CD8-positive, alpha-beta memory T cell (primary cell): ENCODE measurements at regions not wholly inside any gene's neighbourhood (a gene's known extent, or its start where the extent isn't known, plus 50 kb on each side); places are given as distances from the start of the nearest gene placed in this dataset.
A peak's percentile ranks its signal among the peaks of the same experiment; 100 is the strongest.
"Not testable (repeated sequence)": the region's sequence is repeated elsewhere in the genome, so short reads cannot be mapped to it uniquely, and the experiment has no call there.

ENCODE experiments used
- CTCF ChIA-PET: fragments of 350-600 bp; sonication (Branson Sonifier 250); formaldehyde crosslinking; loops from one replicate; lab custom pipeline; 2021; ENCODE audit warnings: antibody characterized with exemption; lab: Charles Lee
- POLR2A ChIA-PET: fragments of 350-600 bp; sonication (Branson Sonifier 250); formaldehyde crosslinking; loops from one replicate; lab custom pipeline; 2021; ENCODE audit warnings: antibody characterized with exemption; lab: Charles Lee
- DNase-seq, 5 donors: peaks; one replicate each; pipeline versions ENCODE4 v3.0.0 to v3.0.0-alpha.2; 2020 to 2022; ENCODE audit warnings: mixed read lengths in 1 of 5
- H3K27ac ChIP-seq: one replicate; pipeline ENCODE4 v1.7.0; 2013; ENCODE audit warnings: low read depth, mild to moderate bottlenecking, low read length, moderate library complexity
- H3K27me3 ChIP-seq: 2 replicates; pipeline ENCODE4 v1.7.0; 2013; ENCODE audit warnings: low read length, mild to moderate bottlenecking; ENCODE audit not compliant: insufficient read depth, poor library complexity, severe bottlenecking
- H3K36me3 ChIP-seq: 2 replicates; pipeline ENCODE4 v1.7.0; 2013; ENCODE audit warnings: mild to moderate bottlenecking, low read length, moderate library complexity; ENCODE audit not compliant: insufficient read depth
- H3K4me1 ChIP-seq: 2 replicates; pipeline ENCODE4 v1.7.0; 2013; ENCODE audit warnings: mild to moderate bottlenecking, low read length, moderate library complexity; ENCODE audit not compliant: insufficient read depth
- H3K4me3 ChIP-seq: 2 replicates; pipeline ENCODE4 v1.7.0; 2013; ENCODE audit warnings: mild to moderate bottlenecking, low read length
- H3K9me3 ChIP-seq: 2 replicates; pipeline ENCODE4 v1.7.0; 2013; ENCODE audit warnings: mild to moderate bottlenecking, low read length
- H3K27ac Mint-ChIP-seq, 8 donors: one replicate each; pipeline ENCODE4 v1.8.0; 2020 to 2021; ENCODE audit warnings: mixed read lengths in 8 of 8, mild to moderate bottlenecking in 6 of 8, inconsistent platforms in 3 of 8, moderate library complexity in 3 of 8
- H3K27me3 Mint-ChIP-seq, 2 donors: one replicate each; pipeline ENCODE4 v1.8.0; 2020 to 2021; ENCODE audit warnings: mixed read lengths in 2 of 2, mild to moderate bottlenecking in 1 of 2, moderate library complexity in 1 of 2
- H3K36me3 Mint-ChIP-seq, 3 donors: one replicate each; pipeline ENCODE4 v1.8.0; 2020 to 2021; ENCODE audit warnings: mixed read lengths in 3 of 3, inconsistent platforms in 1 of 3, mild to moderate bottlenecking in 1 of 3
- H3K4me1 Mint-ChIP-seq, 3 donors: one replicate each; pipeline ENCODE4 v1.8.0; 2020 to 2021; ENCODE audit warnings: mixed read lengths in 3 of 3, inconsistent platforms in 1 of 3, mild to moderate bottlenecking in 1 of 3
- H3K4me3 Mint-ChIP-seq, 7 donors: one replicate each; pipeline ENCODE4 v1.8.0; 2020 to 2021; ENCODE audit warnings: mixed read lengths in 7 of 7, mild to moderate bottlenecking in 6 of 7, moderate library complexity in 4 of 7, inconsistent platforms in 2 of 7
- H3K9me3 Mint-ChIP-seq, 5 donors: one replicate each; pipeline ENCODE4 v1.8.0; 2020 to 2022; ENCODE audit warnings: mixed read lengths in 5 of 5, mild to moderate bottlenecking in 3 of 5, moderate library complexity in 2 of 5, inconsistent platforms in 1 of 5

DNA sequence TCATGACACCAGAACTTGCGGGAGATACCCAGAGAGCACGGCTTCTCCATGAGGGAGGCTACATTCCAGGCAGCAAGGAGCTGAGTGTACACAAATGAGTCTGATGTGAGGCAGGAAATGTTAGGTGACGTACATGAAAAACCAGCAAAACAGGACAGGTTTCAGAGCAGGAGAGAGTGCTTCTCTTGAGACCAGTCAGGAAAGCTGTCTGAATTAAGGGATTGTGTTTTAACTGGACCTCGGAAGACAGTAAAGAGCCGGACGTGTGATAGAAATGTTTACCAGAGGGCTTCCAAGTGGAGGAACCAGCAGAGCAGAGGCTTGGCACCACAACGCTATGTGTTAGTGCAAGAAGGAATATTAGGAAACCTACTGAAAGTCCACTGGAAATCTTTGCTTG, 90.4 kb upstream of the MRPS9 start:
- H3K4me3 Mint-ChIP-seq, H3K27ac ChIP-seq, H3K27me3 ChIP-seq, H3K36me3 ChIP-seq, H3K9me3 Mint-ChIP-seq, CTCF ChIA-PET, H3K9me3 ChIP-seq, H3K27ac Mint-ChIP-seq, H3K36me3 Mint-ChIP-seq, H3K4me1 Mint-ChIP-seq, DNase-seq, POLR2A ChIA-PET, H3K4me3 ChIP-seq, H3K4me1 ChIP-seq: not testable (repeated sequence)
- peaks cover 7 to 30% of the 10 kb centered on the region in 2 donors for H3K27me3 Mint-ChIP-seq

DNA sequence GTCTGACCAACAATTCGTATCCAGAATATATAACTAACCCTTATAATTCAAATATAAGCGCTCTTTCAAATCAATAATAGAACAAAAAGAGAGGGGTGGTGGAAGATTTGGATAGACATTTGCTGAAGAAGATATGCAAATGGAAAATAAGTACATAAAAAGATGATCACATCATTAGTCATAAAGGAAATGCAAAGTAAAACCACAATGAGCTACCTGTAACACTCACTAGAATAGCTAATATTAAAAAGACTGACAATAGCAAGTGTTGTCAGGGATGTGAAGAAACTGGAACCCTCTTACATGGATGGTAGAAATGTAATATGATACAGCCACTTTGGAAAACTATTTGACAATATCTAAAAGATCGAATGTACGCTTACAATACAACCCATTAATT, 84.9 kb upstream of the MRPS9 start:
- POLR2A ChIA-PET, result no interaction called here
- no peaks in the 10 kb centered on the region for H3K36me3 ChIP-seq
- DNase-seq, result no peak
- no peaks in the 10 kb centered on the region for H3K4me1 ChIP-seq
- H3K27ac ChIP-seq, result no peak overlapping the region
- H3K4me3 Mint-ChIP-seq, result no peak overlapping the region
- no peaks in the 10 kb centered on the region for H3K4me1 Mint-ChIP-seq
- H3K9me3 Mint-ChIP-seq, result peaks cover 3 to 9% (median 5%) of the 10 kb centered on the region in 5 donors
- CTCF ChIA-PET, result no interaction called here
- H3K27ac Mint-ChIP-seq, result no peak overlapping the region
- H3K27me3 ChIP-seq, result no peaks in the 10 kb centered on the region
- peaks cover 0 to 1% (median 0%) of the 10 kb centered on the region in 3 donors for H3K36me3 Mint-ChIP-seq
- H3K4me3 ChIP-seq, result no peak overlapping the region
- peaks cover 2 to 18% of the 10 kb centered on the region in 2 donors for H3K27me3 Mint-ChIP-seq
- H3K9me3 ChIP-seq, result no peaks in the 10 kb centered on the region

DNA sequence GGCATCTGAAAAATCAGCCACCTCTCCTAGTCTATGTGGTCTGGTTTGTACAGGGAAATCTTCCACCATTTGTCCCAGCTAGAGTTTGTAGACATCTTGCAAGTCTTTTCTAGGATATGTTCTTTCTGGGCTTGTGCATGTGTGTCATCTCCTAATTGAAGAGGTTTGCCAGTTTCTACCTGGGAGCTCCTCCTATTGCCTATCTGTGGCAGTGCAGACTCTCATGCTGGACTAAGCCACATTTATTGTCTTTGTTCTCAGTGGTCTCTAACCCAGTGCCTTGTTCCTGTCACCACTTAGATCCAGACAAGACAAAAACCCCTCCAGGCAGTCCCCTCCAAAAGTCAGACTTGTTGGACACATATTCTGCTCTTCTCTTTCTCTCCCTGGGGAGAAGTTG, 72.0 kb upstream of the MRPS9 start:
- no peak overlapping the region for H3K4me3 ChIP-seq
- no peaks in the 10 kb centered on the region for H3K36me3 ChIP-seq
- no peaks in the 10 kb centered on the region for H3K4me1 ChIP-seq
- Mint-ChIP-seq H3K27ac (no peak overlapping the region), H3K27me3 (peaks cover 20 to 26% of the 10 kb centered on the region in 2 donors), H3K4me1 (no peaks in the 10 kb centered on the region), H3K9me3 (peaks cover 16 to 33% (median 29%) of the 10 kb centered on the region in 5 donors), H3K36me3 (peaks cover 0 to 9% (median 1%) of the 10 kb centered on the region in 3 donors), H3K4me3 (no peak overlapping the region)
- H3K27me3 ChIP-seq, result no peaks in the 10 kb centered on the region
- no peaks in the 10 kb centered on the region for H3K9me3 ChIP-seq
- ChIA-PET POLR2A (no interaction called here), CTCF (no interaction called here)
- no peak overlapping the region for H3K27ac ChIP-seq
- DNase-seq, result no peak

DNA sequence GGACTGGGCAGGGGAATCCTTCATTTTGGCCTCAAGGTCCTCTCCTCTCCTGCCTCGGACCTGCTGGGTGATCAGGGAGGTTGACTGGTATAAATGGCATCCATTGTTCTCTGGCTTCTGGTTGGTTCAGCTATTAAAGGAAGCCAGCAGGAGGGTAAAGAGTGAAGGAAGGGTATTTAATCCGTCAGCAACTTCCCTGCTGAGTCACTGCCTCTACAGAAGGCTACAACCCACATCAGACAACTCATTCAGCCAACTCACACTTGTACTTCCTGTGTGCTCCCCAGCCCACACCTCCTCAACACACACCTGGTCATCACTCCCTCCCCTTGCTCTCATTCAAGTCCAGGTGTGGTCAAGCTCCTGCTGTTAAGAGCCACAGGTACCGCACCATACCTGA, 68.3 kb upstream of the MRPS9 start:
- H3K4me3 ChIP-seq, result no peak overlapping the region
- H3K27ac ChIP-seq, result no peak overlapping the region
- no peaks in the 10 kb centered on the region for H3K4me1 ChIP-seq
- POLR2A ChIA-PET, result no interaction called here
- CTCF ChIA-PET, result no interaction called here
- Mint-ChIP-seq H3K36me3 (peaks cover 0 to 5% (median 1%) of the 10 kb centered on the region in 3 donors), H3K9me3 (peaks cover 5 to 18% (median 16%) of the 10 kb centered on the region in 5 donors), H3K27me3 (peaks cover 13 to 25% of the 10 kb centered on the region in 2 donors), H3K4me1 (no peaks in the 10 kb centered on the region), H3K27ac (no peak overlapping the region), H3K4me3 (no peak overlapping the region)
- H3K9me3 ChIP-seq, result no peaks in the 10 kb centered on the region
- no peaks in the 10 kb centered on the region for H3K36me3 ChIP-seq
- no peaks in the 10 kb centered on the region for H3K27me3 ChIP-seq
- no peak for DNase-seq

DNA sequence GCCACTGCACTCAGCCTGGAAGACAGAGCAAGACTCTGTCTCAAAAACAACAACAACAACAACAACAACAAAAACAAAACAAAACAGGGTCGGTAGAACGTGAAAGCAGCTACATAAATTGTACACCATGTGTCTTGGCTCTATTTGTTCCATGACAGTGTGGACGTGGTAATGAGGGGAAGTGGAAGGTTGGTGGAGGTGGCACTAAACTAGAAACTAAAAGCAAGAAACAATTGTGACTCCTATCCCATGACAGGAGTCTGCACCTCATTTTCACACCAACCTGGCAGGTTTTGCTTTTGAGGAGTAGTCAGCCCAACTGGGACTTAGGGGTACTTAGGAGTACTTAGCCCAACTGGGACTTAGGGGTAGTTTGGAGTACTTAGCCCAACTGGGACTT, 62.5 kb upstream of the MRPS9 start:
- H3K27me3 Mint-ChIP-seq, result peaks cover 6% of the 10 kb centered on the region in 2 donors
- no peak overlapping the region for H3K4me3 Mint-ChIP-seq
- ChIA-PET CTCF (no interaction called here), POLR2A (no interaction called here)
- H3K27me3 ChIP-seq, result no peaks in the 10 kb centered on the region
- H3K27ac ChIP-seq, result no peak overlapping the region
- H3K9me3 ChIP-seq, result no peaks in the 10 kb centered on the region
- H3K27ac Mint-ChIP-seq, result no peak overlapping the region
- H3K9me3 Mint-ChIP-seq, result no peaks in the 10 kb centered on the region
- H3K4me1 Mint-ChIP-seq, result peaks cover 6 to 11% (median 7%) of the 10 kb centered on the region in 3 donors
- H3K36me3 Mint-ChIP-seq, result no peaks in the 10 kb centered on the region
- no peak overlapping the region for H3K4me3 ChIP-seq
- H3K36me3 ChIP-seq, result no peaks in the 10 kb centered on the region
- H3K4me1 ChIP-seq, result peaks cover 11% of the 10 kb centered on the region
- no peak for DNase-seq

DNA sequence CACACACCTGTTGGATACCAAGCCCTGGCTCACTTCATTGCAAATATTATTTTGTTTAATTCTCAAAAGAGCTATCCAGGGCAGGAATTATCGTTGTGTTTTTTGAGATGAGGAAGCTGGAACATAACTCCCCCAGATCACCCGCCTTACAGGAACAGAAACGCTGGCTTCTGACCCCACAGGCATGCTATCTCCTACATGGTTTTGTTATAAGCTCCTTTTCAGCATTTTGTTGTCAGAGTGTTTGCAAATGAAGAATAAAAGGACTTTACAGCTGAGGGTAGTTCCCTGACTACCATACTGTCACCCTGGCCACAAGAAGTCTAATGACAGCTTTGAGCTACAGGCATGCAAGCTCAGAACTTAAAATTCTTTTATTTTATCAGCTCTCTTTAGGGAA, 62.0 kb upstream of the MRPS9 start:
- H3K27ac ChIP-seq, result no peak overlapping the region
- CTCF ChIA-PET, result interaction anchor here (1.3 kb wide), 1 partner anchor 10 kb away, joined by 4 read pairs; no protein-coding TSS in a partner anchor
- DNase-seq, result no peak

DNA sequence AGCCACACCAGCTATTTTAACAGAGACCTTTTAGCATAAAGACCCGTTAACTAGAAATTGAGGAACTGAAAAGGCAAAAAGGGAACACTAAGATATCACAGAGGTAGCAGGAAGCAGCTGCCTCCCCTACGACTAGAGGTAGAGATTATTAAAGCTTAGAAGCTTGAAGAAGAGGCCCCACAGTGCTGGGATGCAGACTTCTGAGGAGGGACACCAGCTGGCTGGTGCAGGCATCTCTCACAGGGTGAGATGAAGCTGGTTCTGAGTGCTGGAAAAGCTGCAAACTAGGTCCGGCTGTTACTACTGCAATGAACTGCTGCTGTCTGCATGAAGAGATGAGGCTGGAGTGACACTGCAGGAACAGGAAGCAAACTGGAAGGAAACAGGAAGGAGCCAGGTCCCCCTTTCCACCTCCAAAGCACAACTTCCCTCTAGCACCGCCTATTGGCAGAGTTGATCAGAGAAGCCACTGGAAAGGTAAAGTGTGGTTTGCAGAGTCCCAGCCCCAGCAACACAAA, 61.2 kb upstream of the MRPS9 start:
- H3K4me1 ChIP-seq, result peaks cover 11% of the 10 kb centered on the region
- H3K27me3 ChIP-seq, result no peaks in the 10 kb centered on the region
- Mint-ChIP-seq H3K4me3 (peak overlapping the region in 4 of 7 donors; percentile 4 to 49 (median 20)), H3K36me3 (peaks cover 0 to 1% (median 0%) of the 10 kb centered on the region in 3 donors), H3K4me1 (peaks cover 6 to 11% (median 7%) of the 10 kb centered on the region in 3 donors), H3K9me3 (no peaks in the 10 kb centered on the region), H3K27me3 (peaks cover 6 to 9% of the 10 kb centered on the region in 2 donors), H3K27ac (peak overlapping the region in 2 of 8 donors; percentile 8 to 60)
- H3K27ac ChIP-seq, result no peak overlapping the region
- ChIA-PET CTCF (interaction anchor here (1.3 kb wide), 1 partner anchor 9 kb away, joined by 4 read pairs; no protein-coding TSS in a partner anchor), POLR2A (no interaction called here)
- no peaks in the 10 kb centered on the region for H3K9me3 ChIP-seq
- H3K36me3 ChIP-seq, result no peaks in the 10 kb centered on the region
- no peak overlapping the region for H3K4me3 ChIP-seq
- DNase-seq, result peak in 1 of 5 donors; percentile 13

More for the DNA sequence above, 62.0 kb upstream of the MRPS9 start:
- Mint-ChIP-seq H3K27ac (no peak overlapping the region), H3K9me3 (no peaks in the 10 kb centered on the region), H3K4me3 (no peak overlapping the region), H3K36me3 (no peaks in the 10 kb centered on the region), H3K27me3 (peaks cover 4 to 9% of the 10 kb centered on the region in 2 donors), H3K4me1 (peaks cover 6 to 11% (median 7%) of the 10 kb centered on the region in 3 donors)
- no peaks in the 10 kb centered on the region for H3K27me3 ChIP-seq
- no peaks in the 10 kb centered on the region for H3K9me3 ChIP-seq
- no peak overlapping the region for H3K4me3 ChIP-seq
- H3K36me3 ChIP-seq, result no peaks in the 10 kb centered on the region
- POLR2A ChIA-PET, result no interaction called here
- peaks cover 11% of the 10 kb centered on the region for H3K4me1 ChIP-seq

DNA sequence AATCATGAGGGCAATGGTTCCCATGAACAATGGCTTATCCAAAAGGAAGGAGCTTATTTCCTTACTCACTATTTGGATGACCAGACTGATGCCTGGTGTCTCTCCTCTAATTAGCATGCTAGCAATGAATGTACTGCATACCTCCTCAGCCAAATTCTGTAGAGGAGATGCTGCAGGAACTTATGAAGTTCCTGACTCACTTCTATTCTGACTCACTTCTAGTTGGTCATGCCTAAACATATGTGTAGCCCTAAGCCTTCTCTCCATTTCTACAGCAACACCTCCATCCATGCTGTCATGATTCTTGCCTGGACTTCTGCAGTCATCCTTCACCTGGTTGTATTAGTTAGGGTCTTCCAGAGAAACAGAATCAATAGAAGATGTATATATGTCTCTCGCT, 59.9 kb upstream of the MRPS9 start:
- Histone ChIP-seq H3K4me1 (peaks cover 11% of the 10 kb centered on the region), H3K27ac (no peak overlapping the region)
- H3K4me1 Mint-ChIP-seq, result peaks cover 6 to 11% (median 7%) of the 10 kb centered on the region in 3 donors

More for the DNA sequence above, 59.9 kb upstream of the MRPS9 start:
- CTCF ChIA-PET, result no interaction called here
- H3K36me3 ChIP-seq, result no peaks in the 10 kb centered on the region
- no peaks in the 10 kb centered on the region for H3K27me3 ChIP-seq
- Mint-ChIP-seq H3K4me3 (no peak overlapping the region), H3K9me3 (no peaks in the 10 kb centered on the region), H3K27ac (no peak overlapping the region), H3K36me3 (peaks cover 0 to 6% (median 0%) of the 10 kb centered on the region in 3 donors), H3K27me3 (peaks cover 4 to 9% of the 10 kb centered on the region in 2 donors)
- no peak for DNase-seq
- H3K4me3 ChIP-seq, result no peak overlapping the region
- POLR2A ChIA-PET, result no interaction called here
- H3K9me3 ChIP-seq, result no peaks in the 10 kb centered on the region
